HCT116 (cell line): ENCODE measurements at regions not wholly inside any gene's neighbourhood (a gene's known extent, or its start where the extent isn't known, plus 50 kb on each side); places are given as distances from the start of the nearest gene placed in this dataset.

Source experiments
- ATAC-seq: fragments of 200-7000 bp; cut with Tn5 transposase; 2 replicates; pipeline ENCODE4 v1.9.1; 2020; ENCODE audit warnings: mild to moderate bottlenecking, moderate library complexity
- BruUV-seq: library from RNA; stranded (reverse); fragments of 400-500 nt; replicated peaks from 2 replicates; lab custom pipeline; 2021; lab: Mats Ljungman, UMichigan
- CTCF ChIA-PET: fragments of 300-600 bp; sonication (Branson Sonifier 250); formaldehyde crosslinking; loops from one replicate; lab custom pipeline; 2021; ENCODE audit warnings: antibody characterized with exemption; lab: Charles Lee
- POLR2A ChIA-PET: fragments of 300-600, 350-600 bp; sonication (Branson Sonifier 250); formaldehyde crosslinking; loops from one replicate; lab custom pipeline; 2021; ENCODE audit warnings: antibody characterized with exemption; lab: Charles Lee
- RAD21 ChIA-PET, 2 experiments: fragments of 300-600 bp; sonication (Branson Sonifier 250); formaldehyde crosslinking; loops; one replicate each; lab custom pipeline; 2023; ENCODE audit warnings: low total read pairs in 2 of 2; ENCODE audit not compliant: uncharacterized antibody in 2 of 2, unreplicated experiment in 2 of 2, low non-redundant PET in 1 of 2; lab: Charles Lee
- DNase-seq: peaks from one replicate; pipeline ENCODE4 v3.0.0-alpha.2; 2010; ENCODE audit warnings: low read depth, low spot score
- H2AFZ ChIP-seq: fragments of 200-600 bp; shearing (Covaris generic), sonication (generic); 2 replicates; pipeline ENCODE4 v1.6.1; 2017; ENCODE audit warnings: low read depth, mixed run types, mixed read lengths, antibody characterized with exemption, low read length; ENCODE audit not compliant: poor library complexity, severe bottlenecking
- H3K27ac ChIP-seq: 2 replicates; pipeline ENCODE4 v1.5.1; 2012; ENCODE audit warnings: low read depth, low read length
- H3K27me3 ChIP-seq: fragments of 200-600 bp; sonication (generic); 2 replicates; pipeline ENCODE4 v1.6.1; 2016; ENCODE audit warnings: mixed run types, low read length, mixed read lengths; ENCODE audit not compliant: insufficient read depth
- H3K36me3 ChIP-seq, 2 experiments: fragments of 200-500 bp in 1 of 2; fragments of 200-600 bp in 1 of 2; sonication (Bioruptor generic) in 1 of 2; sonication (generic) in 1 of 2; 2 replicates each; pipeline versions ENCODE4 v1.5.1 to v1.6.1; 2014 to 2016; ENCODE audit warnings: low read length in 2 of 2, inconsistent platforms in 1 of 2, mixed read lengths in 1 of 2, mixed run types in 1 of 2; ENCODE audit not compliant: insufficient read depth in 2 of 2, control insufficient read depth in 1 of 2
- H3K4me1 ChIP-seq, 2 experiments: fragments of 200-600 bp in 1 of 2; sonication (generic) in 1 of 2; 2 replicates each; pipeline versions ENCODE4 v1.5.1 to v1.6.1; 2012 to 2017; ENCODE audit warnings: low read length in 2 of 2, inconsistent platforms in 1 of 2, mild to moderate bottlenecking in 1 of 2, mixed read lengths in 1 of 2, mixed run types in 1 of 2, moderate library complexity in 1 of 2; ENCODE audit not compliant: insufficient read depth in 2 of 2, control insufficient read depth in 1 of 2
- H3K4me2 ChIP-seq: fragments of 200-600 bp; sonication (generic); 2 replicates; pipeline ENCODE4 v1.6.1; 2017; ENCODE audit warnings: mixed run types, low read length, mixed read lengths
- H3K4me3 ChIP-seq, 2 experiments: fragments of 200-600 bp in 1 of 2; sonication (generic) in 1 of 2; replicated peaks in 1 of 2; 2 replicates each; pipeline ENCODE4 v1.5.1; 2011 to 2016; ENCODE audit warnings: low read length in 2 of 2, control low read depth in 1 of 2, low read depth in 1 of 2, mild to moderate bottlenecking in 1 of 2, mixed read lengths in 1 of 2, mixed run types in 1 of 2
- H3K79me2 ChIP-seq: fragments of 200-600 bp; sonication (generic); 2 replicates; pipeline ENCODE4 v1.6.1; 2017; ENCODE audit warnings: mild to moderate bottlenecking, mixed run types, low read length, moderate library complexity, mixed read lengths; ENCODE audit not compliant: insufficient read depth
- H3K9ac ChIP-seq: fragments of 200-600 bp; sonication (generic); 2 replicates; pipeline ENCODE4 v1.6.1; 2016; ENCODE audit warnings: low read length, mixed read lengths
- H3K9me2 ChIP-seq: fragments of 200-600 bp; sonication (generic), shearing (Covaris generic); 2 replicates; pipeline ENCODE4 v1.6.1; 2017; ENCODE audit warnings: mixed run types, mild to moderate bottlenecking, moderate library complexity; ENCODE audit not compliant: insufficient read depth
- H3K9me3 ChIP-seq, 2 experiments: fragments of 200-500 bp in 1 of 2; fragments of 200-600 bp in 1 of 2; sonication (Bioruptor generic) in 1 of 2; sonication (generic) in 1 of 2; 2 replicates each; pipeline ENCODE4 v1.6.1; 2014 to 2017; ENCODE audit warnings: low read length in 2 of 2, mixed read lengths in 2 of 2, inconsistent platforms in 1 of 2, low read depth in 1 of 2, mild to moderate bottlenecking in 1 of 2, mixed run types in 1 of 2, moderate library complexity in 1 of 2; ENCODE audit not compliant: control insufficient read depth in 1 of 2, insufficient read depth in 1 of 2
- H4K20me1 ChIP-seq: fragments of 200-600 bp; sonication (generic), shearing (Covaris generic); 2 replicates; pipeline ENCODE4 v1.6.1; 2017; ENCODE audit warnings: mixed run types, mild to moderate bottlenecking, moderate library complexity; ENCODE audit not compliant: insufficient read depth
- CBX3 ChIP-seq: IDR thresholded peaks from 2 replicates; pipeline ENCODE4 v1.6.1; 2012; ENCODE audit warnings: low read depth
- CEBPB ChIP-seq: IDR thresholded peaks from 2 replicates; pipeline ENCODE4 v1.6.1; 2012; ENCODE audit warnings: low read depth
- CTCF ChIP-seq, 3 experiments: fragments of 200-600 bp in 1 of 3; sonication (generic) in 1 of 3; IDR thresholded peaks in 2 of 3; conservative IDR thresholded peaks in 1 of 3; 2 replicates each; pipeline ENCODE4 v1.5.1; 2012 to 2017; ENCODE audit warnings: low read depth in 2 of 3, low read length in 2 of 3, antibody characterized with exemption in 1 of 3, borderline replicate concordance in 1 of 3, control low read depth in 1 of 3, mild to moderate bottlenecking in 1 of 3, mixed read lengths in 1 of 3, mixed run types in 1 of 3, moderate library complexity in 1 of 3; ENCODE audit not compliant: insufficient read depth in 1 of 3
- EGR1 ChIP-seq: IDR thresholded peaks from 2 replicates; pipeline ENCODE4 v1.6.1; 2012; ENCODE audit warnings: low read depth
- EZH2 ChIP-seq: fragments of 200-600 bp; sonication (generic); IDR thresholded peaks from 2 replicates; pipeline ENCODE4 v1.6.1; 2017; ENCODE audit warnings: antibody characterized with exemption, mixed run types
- EZH2phosphoT487 ChIP-seq: fragments of 200-600 bp; IDR thresholded peaks from 2 replicates; pipeline ENCODE4 v1.6.1; 2018; ENCODE audit warnings: antibody characterized with exemption, borderline replicate concordance
- FOSL1 ChIP-seq: IDR thresholded peaks from 2 replicates; pipeline ENCODE4 v1.6.1; 2012; ENCODE audit warnings: low read depth
- JUND ChIP-seq: IDR thresholded peaks from 2 replicates; pipeline ENCODE4 v1.6.1; 2012
- MAX ChIP-seq: IDR thresholded peaks from 2 replicates; pipeline ENCODE4 v1.6.1; 2012
- POLR2AphosphoS5 ChIP-seq: IDR thresholded peaks from 2 replicates; pipeline ENCODE4 v1.6.1; 2011; ENCODE audit warnings: mild to moderate bottlenecking, low read depth, low read length, moderate library complexity
- RAD21 ChIP-seq: IDR thresholded peaks from 2 replicates; pipeline ENCODE4 v1.6.1; 2012; ENCODE audit warnings: low read depth, mild to moderate bottlenecking
- REST ChIP-seq: IDR thresholded peaks from 2 replicates; pipeline ENCODE4 v1.6.1; 2012; ENCODE audit warnings: low read depth
- SIN3A ChIP-seq: IDR thresholded peaks from 2 replicates; pipeline ENCODE4 v1.6.1; 2012; ENCODE audit warnings: low read depth
- SP1 ChIP-seq: IDR thresholded peaks from 2 replicates; pipeline ENCODE4 v1.6.1; 2012; ENCODE audit warnings: low read depth
- SRF ChIP-seq: IDR thresholded peaks from 2 replicates; pipeline ENCODE4 v1.6.1; 2012; ENCODE audit warnings: low read depth
- YY1 ChIP-seq: IDR thresholded peaks from 2 replicates; pipeline ENCODE4 v1.6.1; 2011; ENCODE audit warnings: low read length, low read depth, moderate library complexity, mild to moderate bottlenecking; ENCODE audit not compliant: insufficient replicate concordance; ENCODE audit errors: extremely low read depth
- ZBTB33 ChIP-seq: IDR thresholded peaks from 2 replicates; pipeline ENCODE4 v1.6.1; 2011; ENCODE audit warnings: mild to moderate bottlenecking, low read length, moderate library complexity; ENCODE audit not compliant: insufficient replicate concordance; ENCODE audit errors: extremely low read depth
- ZFX ChIP-seq: fragments of 450-650 bp; IDR thresholded peaks from 2 replicates; pipeline ENCODE4 v1.6.1; 2017
- ZNF274 ChIP-seq: fragments of 200-500 bp; sonication (Bioruptor generic); IDR thresholded peaks from 2 replicates; pipeline ENCODE4 v1.6.1; 2014; ENCODE audit warnings: mild to moderate bottlenecking, low read depth, low read length, inconsistent platforms
- intact Hi-C: fragments of 100-400 bp; cut with micrococcal nuclease; formaldehyde crosslinking; loops from 2 replicates; pipeline ENCODE4 v1.10.0; 2022

GRCh38 chr16:80100846-80101451 is 439.8 kb upstream of the DYNLRB2 start:
- H3K79me2 ChIP-seq = no peaks in the 10 kb centered on the region
- H3K27me3 ChIP-seq = no peaks in the 10 kb centered on the region
- H3K9me3 ChIP-seq = peaks cover 39 to 55% of the 10 kb centered on the region in 2 experiments; a peak in 3 of 4 replicates
- ChIA-PET POLR2A (no interaction called here), CTCF (no interaction called here), RAD21 (no interaction called here)
- H3K4me3 ChIP-seq = no peak overlapping the region
- H4K20me1 ChIP-seq = no peaks in the 10 kb centered on the region
- no peak overlapping the region for H3K9ac ChIP-seq
- H3K36me3 ChIP-seq = no peaks in the 10 kb centered on the region
- H3K4me2 ChIP-seq = no peak overlapping the region
- DNase-seq = no peak
- TF ChIP-seq POLR2AphosphoS5 = no peak
- no peak for TF ChIP-seq FOSL1
- TF ChIP-seq JUND = no peak
- no peak for TF ChIP-seq CTCF (IDR thresholded peaks at IDR 0.05 in 2 of 3, conservative IDR thresholded peaks at IDR 0.05 in 1 of 3; ENCODE audit: borderline replicate concordance in 1 of 3, insufficient read depth in 1 of 3, low read depth in 2 of 3, low read length in 2 of 3)
- TF ChIP-seq YY1 = no peak
- TF ChIP-seq EZH2phosphoT487 = no peak
- TF ChIP-seq SRF = no peak
- TF ChIP-seq ZBTB33 = no peak
- no peak for TF ChIP-seq SIN3A
- TF ChIP-seq EZH2 = no peak
- TF ChIP-seq ZFX = no peak
- TF ChIP-seq MAX = no peak
- no peak for TF ChIP-seq REST
- no peak for TF ChIP-seq CEBPB
- no peak for TF ChIP-seq EGR1
- TF ChIP-seq SP1 = no peak
- no peak for TF ChIP-seq ZNF274
- TF ChIP-seq RAD21 = no peak
- TF ChIP-seq CBX3 = no peak
- no TSS peak for BruUV-seq
- no peak overlapping the region for H3K27ac ChIP-seq
- H3K9me2 ChIP-seq = no peaks in the 10 kb centered on the region
- intact Hi-C loops = no loop called here
- no peak for ATAC-seq
- H2AFZ ChIP-seq = no peak overlapping the region
- no peaks in the 10 kb centered on the region; a peak in 1 of 4 replicates for H3K4me1 ChIP-seq
